Erythroblast (primary cell): ENCODE measurements at regions not wholly inside any gene's neighbourhood (a gene's known extent, or its start where the extent isn't known, plus 50 kb on each side); places are given as distances from the start of the nearest gene placed in this dataset.

ENCODE experiments used
- GATA1 ChIP-seq: IDR thresholded peaks from 2 replicates; pipeline ENCODE4 v1.6.1; 2011; ENCODE audit warnings: low read depth, mild to moderate bottlenecking, control low read depth, low read length, moderate library complexity
- POLR2A ChIP-seq: IDR thresholded peaks from 2 replicates; pipeline ENCODE4 v1.6.1; 2011; ENCODE audit warnings: mild to moderate bottlenecking, low read length

- TF ChIP-seq POLR2A (no peak), GATA1 (no peak)
These were observed 274.5 kb upstream of the AZI2 start for GRCh38 chr3:28623106-28623505.
